ENCODE measurements at regions not wholly inside any gene's neighbourhood (a gene's known extent, or its start where the extent isn't known, plus 50 kb on each side); places are given as distances from the start of the nearest gene placed in this dataset.

DNA sequence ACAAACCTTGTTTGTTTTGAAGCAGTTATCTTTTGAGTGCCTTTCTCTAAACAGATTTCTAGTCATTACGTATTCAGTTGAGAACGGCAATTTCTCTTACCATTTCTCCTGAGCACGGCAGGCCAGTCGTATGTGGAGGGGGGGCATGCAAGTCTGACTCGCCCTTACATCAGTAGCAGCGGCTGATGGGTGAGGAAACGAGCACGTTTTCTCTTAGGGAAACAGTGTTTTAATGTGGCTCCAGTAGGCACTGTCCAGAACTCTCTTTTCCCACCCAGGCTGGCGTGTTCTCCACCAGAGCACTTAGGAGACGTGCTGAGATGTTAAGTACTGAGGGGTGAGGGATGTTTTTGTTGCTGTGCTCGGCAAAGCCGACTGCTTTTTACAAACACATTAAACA, 240.5 kb downstream of the STIM2 start:
- no peaks in the 10 kb centered on the region for H3K27me3 ChIP-seq (ENCODE audit: control insufficient read depth, insufficient read depth, low read length)
- no peaks in the 10 kb centered on the region for H3K9me3 ChIP-seq (ENCODE audit: control insufficient read depth, insufficient read depth, low read depth, low read length)
- no peaks in the 10 kb centered on the region for H3K4me1 ChIP-seq (ENCODE audit: control insufficient read depth, extremely low read depth, insufficient read depth, low read length)
- no peak overlapping the region for H2AFZ ChIP-seq (ENCODE audit: low read length)
- no peak overlapping the region for H3K4me3 ChIP-seq (replicated peaks in 1 of 4; ENCODE audit: control extremely low read depth in 1 of 4, insufficient read depth in 1 of 4, low read depth in 3 of 4, low read length in 4 of 4)
- no peak overlapping the region for H3K9ac ChIP-seq (ENCODE audit: insufficient read depth, low read length)
- DNase-seq (ENCODE audit: low read depth in 2 of 2) = peak in 1 of 2 donors; percentile 26
- no peaks in the 10 kb centered on the region for H4K20me1 ChIP-seq (ENCODE audit: control insufficient read depth, extremely low read depth, insufficient read depth, low read length)
- H3K79me2 ChIP-seq (ENCODE audit: control insufficient read depth, insufficient read depth, low read length) = no peaks in the 10 kb centered on the region
- H3K36me3 ChIP-seq (ENCODE audit: control insufficient read depth, insufficient read depth, low read length) = no peaks in the 10 kb centered on the region
- no peak overlapping the region for H3K4me2 ChIP-seq (ENCODE audit: extremely low read depth, insufficient read depth, low read length)
- TF ChIP-seq EZH2 (IDR thresholded peaks at IDR 0.05; ENCODE audit: low read length, missing control alignments) (no peak), CTCF (conservative IDR thresholded peaks at IDR 0.05 in 1 of 2, IDR thresholded peaks at IDR 0.05 in 1 of 2; ENCODE audit: low read depth in 1 of 2, low read length in 2 of 2) (no peak)
- H3K27ac ChIP-seq (ENCODE audit: insufficient read depth, low read length) = no peak overlapping the region

DNA sequence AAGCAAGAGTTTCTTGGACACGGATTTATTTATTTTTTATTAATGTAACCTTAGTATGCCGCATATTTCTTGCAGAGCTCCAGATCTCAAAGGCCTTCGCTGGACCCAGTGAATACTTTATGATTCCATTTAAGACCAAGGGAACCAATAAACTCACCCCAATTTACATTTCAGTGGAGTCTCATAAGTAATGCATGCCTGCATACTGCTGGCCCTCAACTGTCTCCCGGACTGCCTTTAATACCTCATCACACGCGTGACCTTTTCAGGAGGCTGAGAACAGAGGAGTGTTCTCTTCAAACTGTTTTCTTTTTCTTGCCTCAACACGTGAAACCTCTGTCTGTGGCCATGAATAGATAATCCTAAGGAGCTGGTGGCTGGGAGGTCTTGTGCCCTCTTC, 240.9 kb downstream of the STIM2 start:
- Histone ChIP-seq H3K4me3 (replicated peaks in 1 of 4; ENCODE audit: control extremely low read depth in 1 of 4, insufficient read depth in 1 of 4, low read depth in 3 of 4, low read length in 4 of 4) (no peak overlapping the region), H2AFZ (ENCODE audit: low read length) (no peak overlapping the region), H3K4me1 (ENCODE audit: control insufficient read depth, extremely low read depth, insufficient read depth, low read length) (no peaks in the 10 kb centered on the region), H3K36me3 (ENCODE audit: control insufficient read depth, insufficient read depth, low read length) (no peaks in the 10 kb centered on the region), H3K27me3 (ENCODE audit: control insufficient read depth, insufficient read depth, low read length) (no peaks in the 10 kb centered on the region), H3K4me2 (ENCODE audit: extremely low read depth, insufficient read depth, low read length) (no peak overlapping the region), H3K9me3 (ENCODE audit: control insufficient read depth, insufficient read depth, low read depth, low read length) (no peaks in the 10 kb centered on the region), H3K9ac (ENCODE audit: insufficient read depth, low read length) (no peak overlapping the region), H3K79me2 (ENCODE audit: control insufficient read depth, insufficient read depth, low read length) (no peaks in the 10 kb centered on the region), H4K20me1 (ENCODE audit: control insufficient read depth, extremely low read depth, insufficient read depth, low read length) (no peaks in the 10 kb centered on the region), H3K27ac (ENCODE audit: insufficient read depth, low read length) (no peak overlapping the region)
- DNase-seq (ENCODE audit: low read depth in 2 of 2) = no peak
- TF ChIP-seq CTCF (conservative IDR thresholded peaks at IDR 0.05 in 1 of 2, IDR thresholded peaks at IDR 0.05 in 1 of 2; ENCODE audit: low read depth in 1 of 2, low read length in 2 of 2) (no peak), EZH2 (IDR thresholded peaks at IDR 0.05; ENCODE audit: low read length, missing control alignments) (no peak)

DNA sequence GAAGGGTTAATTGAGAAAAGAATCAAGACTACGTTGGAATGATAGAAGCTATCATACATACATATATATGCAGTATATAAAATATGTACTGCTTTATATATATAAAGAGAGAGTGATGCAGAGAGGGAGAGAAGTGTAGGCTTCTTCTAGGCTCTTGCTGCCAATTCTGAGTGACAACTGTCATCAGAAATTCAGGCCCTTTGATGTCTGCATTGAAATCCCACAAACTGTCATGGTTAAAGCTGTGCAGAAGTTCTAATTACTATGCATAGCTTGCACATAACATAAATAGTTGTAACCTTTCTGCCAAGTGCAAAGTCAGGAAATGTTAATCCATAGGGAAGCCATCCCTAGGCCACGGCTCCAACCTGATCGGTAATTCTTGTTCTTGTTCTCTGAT, 251.0 kb downstream of the STIM2 start:
- no peak overlapping the region for H2AFZ ChIP-seq (ENCODE audit: low read length)
- no peaks in the 10 kb centered on the region for H3K9me3 ChIP-seq (ENCODE audit: control insufficient read depth, insufficient read depth, low read depth, low read length)
- no peak for TF ChIP-seq CTCF (conservative IDR thresholded peaks at IDR 0.05 in 1 of 2, IDR thresholded peaks at IDR 0.05 in 1 of 2; ENCODE audit: low read depth in 1 of 2, low read length in 2 of 2)
- TF ChIP-seq EZH2 (IDR thresholded peaks at IDR 0.05; ENCODE audit: low read length, missing control alignments) = no peak
- no peak for DNase-seq (ENCODE audit: low read depth in 2 of 2)
- no peaks in the 10 kb centered on the region for H3K79me2 ChIP-seq (ENCODE audit: control insufficient read depth, insufficient read depth, low read length)
- H4K20me1 ChIP-seq (ENCODE audit: control insufficient read depth, extremely low read depth, insufficient read depth, low read length) = no peaks in the 10 kb centered on the region
- no peak overlapping the region for H3K27ac ChIP-seq (ENCODE audit: insufficient read depth, low read length)
- H3K36me3 ChIP-seq (ENCODE audit: control insufficient read depth, insufficient read depth, low read length) = no peaks in the 10 kb centered on the region
- H3K9ac ChIP-seq (ENCODE audit: insufficient read depth, low read length) = no peak overlapping the region
- no peak overlapping the region for H3K4me2 ChIP-seq (ENCODE audit: extremely low read depth, insufficient read depth, low read length)
- no peaks in the 10 kb centered on the region for H3K27me3 ChIP-seq (ENCODE audit: control insufficient read depth, insufficient read depth, low read length)
- H3K4me1 ChIP-seq (ENCODE audit: control insufficient read depth, extremely low read depth, insufficient read depth, low read length) = no peaks in the 10 kb centered on the region
- no peak overlapping the region for H3K4me3 ChIP-seq (replicated peaks in 1 of 4; ENCODE audit: control extremely low read depth in 1 of 4, insufficient read depth in 1 of 4, low read depth in 3 of 4, low read length in 4 of 4)

Measured in fibroblast of lung (primary cell).